ENCODE measurements at regions not wholly inside any gene's neighbourhood (a gene's known extent, or its start where the extent isn't known, plus 50 kb on each side); places are given as distances from the start of the nearest gene placed in this dataset.
"Not testable (repeated sequence)": the region's sequence is repeated elsewhere in the genome, so short reads cannot be mapped to it uniquely, and the experiment has no call there.

GRCh38 chr7:83836028-83836427 lies 187.1 kb upstream of the SEMA3E start:
- H3K9me3 ChIP-seq (ENCODE audit: control insufficient read depth in 2 of 3, low read length in 3 of 3) = no peaks in the 10 kb centered on the region
- H3K4me1 ChIP-seq (ENCODE audit: control insufficient read depth in 2 of 2, insufficient read depth in 2 of 2, low read length in 2 of 2) = no peaks in the 10 kb centered on the region
- H3K27ac ChIP-seq (ENCODE audit: low read depth, low read length) = no peak overlapping the region
- DNase-seq = no peak
- Mint-ChIP-seq H3K4me3 (no peak overlapping the region), H3K9me3 (no peaks in the 10 kb centered on the region), H3K36me3 (no peaks in the 10 kb centered on the region), H3K27me3 (no peaks in the 10 kb centered on the region), H3K4me1 (no peaks in the 10 kb centered on the region), H3K27ac (no peak overlapping the region)
- no peaks in the 10 kb centered on the region for H3K27me3 ChIP-seq (ENCODE audit: control insufficient read depth in 2 of 2, insufficient read depth in 2 of 2, low read length in 2 of 2)
- H3K36me3 ChIP-seq (ENCODE audit: control insufficient read depth in 2 of 3, insufficient read depth in 3 of 3, low read length in 3 of 3) = no peaks in the 10 kb centered on the region
- ChIA-PET POLR2A (no interaction called here), CTCF (no interaction called here)
- no peak overlapping the region for H3K4me3 ChIP-seq (ENCODE audit: low read length)
- intact Hi-C loops (cut with micrococcal nuclease) = no loop called here
- no peak for ATAC-seq

GRCh38 chr7:83835424-83835823 lies 186.5 kb upstream of the SEMA3E start:
- ATAC-seq (no peak), DNase-seq (no peak)
- no peaks in the 10 kb centered on the region for H3K9me3 Mint-ChIP-seq
- H3K27me3 ChIP-seq (ENCODE audit: control insufficient read depth in 2 of 2, insufficient read depth in 2 of 2, low read length in 2 of 2) = no peaks in the 10 kb centered on the region
- no peaks in the 10 kb centered on the region for H3K36me3 Mint-ChIP-seq
- H3K27ac ChIP-seq (ENCODE audit: low read depth, low read length) = no peak overlapping the region
- no peaks in the 10 kb centered on the region for H3K9me3 ChIP-seq (ENCODE audit: control insufficient read depth in 2 of 3, low read length in 3 of 3)
- no peaks in the 10 kb centered on the region for H3K36me3 ChIP-seq (ENCODE audit: control insufficient read depth in 2 of 3, insufficient read depth in 3 of 3, low read length in 3 of 3)
- ChIA-PET POLR2A (no interaction called here), CTCF (no interaction called here)
- H3K4me3 Mint-ChIP-seq = no peak overlapping the region
- H3K4me1 Mint-ChIP-seq = no peaks in the 10 kb centered on the region
- intact Hi-C loops (cut with micrococcal nuclease) = no loop called here
- H3K4me1 ChIP-seq (ENCODE audit: control insufficient read depth in 2 of 2, insufficient read depth in 2 of 2, low read length in 2 of 2) = no peaks in the 10 kb centered on the region
- H3K27ac Mint-ChIP-seq = no peak overlapping the region
- no peaks in the 10 kb centered on the region for H3K27me3 Mint-ChIP-seq
- no peak overlapping the region for H3K4me3 ChIP-seq (ENCODE audit: low read length)

GRCh38 chr7:83833721-83834120 lies 184.8 kb upstream of the SEMA3E start:
- CTCF ChIA-PET; H3K9me3 Mint-ChIP-seq; H3K27me3 ChIP-seq (ENCODE audit: control insufficient read depth in 2 of 2, insufficient read depth in 2 of 2, low read length in 2 of 2); H3K27me3 Mint-ChIP-seq; ATAC-seq; H3K9me3 ChIP-seq (ENCODE audit: control insufficient read depth in 2 of 3, low read length in 3 of 3); DNase-seq; H3K27ac ChIP-seq (ENCODE audit: low read depth, low read length); H3K36me3 Mint-ChIP-seq; H3K27ac Mint-ChIP-seq; H3K36me3 ChIP-seq (ENCODE audit: control insufficient read depth in 2 of 3, insufficient read depth in 3 of 3, low read length in 3 of 3); POLR2A ChIA-PET; H3K4me3 Mint-ChIP-seq; H3K4me3 ChIP-seq (ENCODE audit: low read length); H3K4me1 ChIP-seq (ENCODE audit: control insufficient read depth in 2 of 2, insufficient read depth in 2 of 2, low read length in 2 of 2); H3K4me1 Mint-ChIP-seq; intact Hi-C loops (cut with micrococcal nuclease): not testable (repeated sequence)

GRCh38 chr7:83832009-83832408 lies 183.1 kb upstream of the SEMA3E start:
- Histone ChIP-seq H3K4me3 (ENCODE audit: low read length) (no peak overlapping the region), H3K27me3 (ENCODE audit: control insufficient read depth in 2 of 2, insufficient read depth in 2 of 2, low read length in 2 of 2) (no peaks in the 10 kb centered on the region), H3K9me3 (ENCODE audit: control insufficient read depth in 2 of 3, low read length in 3 of 3) (no peaks in the 10 kb centered on the region), H3K4me1 (ENCODE audit: control insufficient read depth in 2 of 2, insufficient read depth in 2 of 2, low read length in 2 of 2) (no peaks in the 10 kb centered on the region), H3K27ac (ENCODE audit: low read depth, low read length) (no peak overlapping the region), H3K36me3 (ENCODE audit: control insufficient read depth in 2 of 3, insufficient read depth in 3 of 3, low read length in 3 of 3) (no peaks in the 10 kb centered on the region)
- ATAC-seq = no peak
- DNase-seq = no peak
- POLR2A ChIA-PET = no interaction called here
- Mint-ChIP-seq H3K36me3 (no peaks in the 10 kb centered on the region), H3K4me3 (no peak overlapping the region), H3K27ac (no peak overlapping the region), H3K4me1 (no peaks in the 10 kb centered on the region), H3K27me3 (no peaks in the 10 kb centered on the region), H3K9me3 (peaks cover 0 to 6% (median 0%) of the 10 kb centered on the region in 11 donors)
- intact Hi-C loops (cut with micrococcal nuclease) = no loop called here
- CTCF ChIA-PET = no interaction called here

GRCh38 chr7:83827036-83827435 lies 178.1 kb upstream of the SEMA3E start:
- DNase-seq (no peak), ATAC-seq (no peak)
- no peak overlapping the region for H3K4me3 ChIP-seq (ENCODE audit: low read length)
- H3K9me3 ChIP-seq (ENCODE audit: control insufficient read depth in 2 of 3, low read length in 3 of 3) = no peaks in the 10 kb centered on the region
- Mint-ChIP-seq H3K9me3 (peaks cover 0 to 12% (median 0%) of the 10 kb centered on the region in 11 donors), H3K4me1 (no peaks in the 10 kb centered on the region), H3K4me3 (no peak overlapping the region), H3K27me3 (no peaks in the 10 kb centered on the region), H3K27ac (no peak overlapping the region), H3K36me3 (no peaks in the 10 kb centered on the region)
- no peaks in the 10 kb centered on the region for H3K4me1 ChIP-seq (ENCODE audit: control insufficient read depth in 2 of 2, insufficient read depth in 2 of 2, low read length in 2 of 2)
- H3K27me3 ChIP-seq (ENCODE audit: control insufficient read depth in 2 of 2, insufficient read depth in 2 of 2, low read length in 2 of 2) = no peaks in the 10 kb centered on the region
- H3K27ac ChIP-seq (ENCODE audit: low read depth, low read length) = no peak overlapping the region
- intact Hi-C loops (cut with micrococcal nuclease) = no loop called here
- H3K36me3 ChIP-seq (ENCODE audit: control insufficient read depth in 2 of 3, insufficient read depth in 3 of 3, low read length in 3 of 3) = no peaks in the 10 kb centered on the region
- CTCF ChIA-PET = interaction anchor here (0.7 kb wide), 1 partner anchor 220 kb away, joined by 3 read pairs; no protein-coding TSS in a partner anchor
- POLR2A ChIA-PET = no interaction called here

GRCh38 chr7:83824214-83824613 lies 175.3 kb upstream of the SEMA3E start:
- DNase-seq (no peak), ATAC-seq (no peak)
- CTCF ChIA-PET = no interaction called here
- H3K27ac Mint-ChIP-seq = no peak overlapping the region
- H3K4me3 ChIP-seq (ENCODE audit: low read length) = no peak overlapping the region
- H3K36me3 ChIP-seq (ENCODE audit: control insufficient read depth in 2 of 3, insufficient read depth in 3 of 3, low read length in 3 of 3) = no peaks in the 10 kb centered on the region
- no peak overlapping the region for H3K27ac ChIP-seq (ENCODE audit: low read depth, low read length)
- H3K9me3 Mint-ChIP-seq = peaks cover 0 to 12% (median 0%) of the 10 kb centered on the region in 11 donors
- no peaks in the 10 kb centered on the region for H3K27me3 Mint-ChIP-seq
- no peak overlapping the region for H3K4me3 Mint-ChIP-seq
- H3K4me1 Mint-ChIP-seq = no peaks in the 10 kb centered on the region
- H3K27me3 ChIP-seq (ENCODE audit: control insufficient read depth in 2 of 2, insufficient read depth in 2 of 2, low read length in 2 of 2) = no peaks in the 10 kb centered on the region
- H3K36me3 Mint-ChIP-seq = no peaks in the 10 kb centered on the region
- H3K9me3 ChIP-seq (ENCODE audit: control insufficient read depth in 2 of 3, low read length in 3 of 3) = no peaks in the 10 kb centered on the region
- intact Hi-C loops (cut with micrococcal nuclease) = no loop called here
- POLR2A ChIA-PET = no interaction called here
- H3K4me1 ChIP-seq (ENCODE audit: control insufficient read depth in 2 of 2, insufficient read depth in 2 of 2, low read length in 2 of 2) = no peaks in the 10 kb centered on the region

- Histone ChIP-seq H3K9me3 (ENCODE audit: control insufficient read depth in 2 of 3, low read length in 3 of 3) (no peaks in the 10 kb centered on the region), H3K36me3 (ENCODE audit: control insufficient read depth in 2 of 3, insufficient read depth in 3 of 3, low read length in 3 of 3) (no peaks in the 10 kb centered on the region), H3K27me3 (ENCODE audit: control insufficient read depth in 2 of 2, insufficient read depth in 2 of 2, low read length in 2 of 2) (no peaks in the 10 kb centered on the region), H3K4me1 (ENCODE audit: control insufficient read depth in 2 of 2, insufficient read depth in 2 of 2, low read length in 2 of 2) (no peaks in the 10 kb centered on the region), H3K27ac (ENCODE audit: low read depth, low read length) (no peak overlapping the region), H3K4me3 (ENCODE audit: low read length) (no peak overlapping the region)
- H3K27me3 Mint-ChIP-seq = no peaks in the 10 kb centered on the region
- no peak overlapping the region for H3K4me3 Mint-ChIP-seq
- no peaks in the 10 kb centered on the region for H3K4me1 Mint-ChIP-seq
- H3K9me3 Mint-ChIP-seq = peaks cover 0 to 7% (median 0%) of the 10 kb centered on the region in 11 donors
- ChIA-PET POLR2A (no interaction called here), CTCF (no interaction called here)
- intact Hi-C loops (cut with micrococcal nuclease) = no loop called here
- H3K36me3 Mint-ChIP-seq = no peaks in the 10 kb centered on the region
- DNase-seq (no peak), ATAC-seq (no peak)
- no peak overlapping the region for H3K27ac Mint-ChIP-seq
Measured at GRCh38 chr7:83821866-83822265, 172.9 kb upstream of the SEMA3E start.

All from naive thymus-derived CD4-positive, alpha-beta T cell (primary cell).